SHP77 treated with DMSO at 0.1 percent for 48 hours (cell line): ENCODE measurements at regions not wholly inside any gene's neighbourhood (a gene's known extent, or its start where the extent isn't known, plus 50 kb on each side); places are given as distances from the start of the nearest gene placed in this dataset.
A peak's percentile ranks its signal among the peaks of the same experiment; 100 is the strongest.

Experiments
- DNase-seq: peaks from one replicate; lab custom pipeline; 2025; lab: John Stamatoyannopoulos, UW

DNA sequence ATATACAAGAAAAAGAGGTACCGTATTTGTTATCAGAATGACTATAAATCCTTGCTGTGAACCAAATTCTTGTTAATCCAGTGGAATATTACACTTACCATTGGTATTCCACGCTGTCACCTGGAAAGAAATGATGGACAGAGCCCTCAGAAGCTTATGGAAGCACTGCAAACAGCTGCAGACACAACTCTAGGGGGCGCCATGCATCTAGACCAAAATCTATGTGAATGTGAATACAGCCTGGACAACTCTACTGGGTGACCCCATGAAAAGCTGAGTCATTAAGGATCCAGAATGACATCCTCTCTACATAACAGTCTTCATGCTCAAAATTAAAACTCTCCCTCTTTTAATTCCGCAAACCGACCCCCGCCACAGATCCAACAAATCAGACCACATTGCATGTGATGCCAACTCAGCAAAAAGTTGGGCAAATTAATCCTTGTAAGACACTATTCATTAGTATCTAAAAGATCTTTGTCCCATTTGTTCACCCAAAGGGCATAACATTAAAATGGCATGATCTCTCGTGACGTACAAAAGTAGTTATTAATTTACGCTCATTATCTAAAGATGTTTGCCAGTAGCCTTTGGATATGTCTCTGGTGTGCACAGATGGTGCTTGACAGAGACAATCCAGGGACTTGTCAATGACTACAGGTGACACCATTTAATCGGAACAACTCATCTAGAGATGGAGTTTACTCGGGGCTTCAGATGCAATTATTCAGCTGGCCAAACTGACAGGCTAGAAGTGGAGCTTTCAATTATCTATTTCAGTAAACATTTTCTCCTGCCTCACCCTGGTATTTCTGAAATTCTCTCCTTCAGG is 552.7 kb upstream of the PSMD7 start:
- no peak for DNase-seq

- no peak for DNase-seq
Measured at GRCh38 chr16:73739049-73739769, 557.4 kb upstream of the PSMD7 start.

GRCh38 chr16:73738266-73738665 is 558.3 kb upstream of the PSMD7 start:
- no peak for DNase-seq

GRCh38 chr16:73737637-73738036 is 559.0 kb upstream of the PSMD7 start:
- no peak for DNase-seq

- no peak for DNase-seq
Measured at GRCh38 chr16:73735954-73736353, 560.7 kb upstream of the PSMD7 start.

- DNase-seq = no peak
Measured at GRCh38 chr16:73735018-73735417, 561.6 kb upstream of the PSMD7 start.

DNA sequence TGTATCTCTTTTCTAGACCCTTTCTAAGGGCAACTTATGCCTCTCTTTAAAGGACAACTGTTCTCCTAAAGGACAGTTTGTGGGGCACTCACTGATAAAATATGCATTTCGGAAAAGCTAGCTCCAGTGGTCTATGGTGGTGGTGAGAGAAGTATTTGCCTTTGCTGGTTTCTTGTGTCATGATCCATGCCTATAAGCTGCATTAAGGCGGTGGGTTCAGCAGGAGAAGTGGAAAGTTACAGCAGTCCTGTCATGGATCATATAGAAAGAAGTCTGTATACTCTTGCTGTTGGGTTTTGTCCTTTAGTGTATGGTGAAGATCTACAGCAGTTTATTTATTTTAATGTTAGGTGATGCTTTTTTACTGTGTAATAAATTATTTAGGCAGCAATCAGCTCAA is 563.9 kb upstream of the PSMD7 start:
- DNase-seq = no peak

DNA sequence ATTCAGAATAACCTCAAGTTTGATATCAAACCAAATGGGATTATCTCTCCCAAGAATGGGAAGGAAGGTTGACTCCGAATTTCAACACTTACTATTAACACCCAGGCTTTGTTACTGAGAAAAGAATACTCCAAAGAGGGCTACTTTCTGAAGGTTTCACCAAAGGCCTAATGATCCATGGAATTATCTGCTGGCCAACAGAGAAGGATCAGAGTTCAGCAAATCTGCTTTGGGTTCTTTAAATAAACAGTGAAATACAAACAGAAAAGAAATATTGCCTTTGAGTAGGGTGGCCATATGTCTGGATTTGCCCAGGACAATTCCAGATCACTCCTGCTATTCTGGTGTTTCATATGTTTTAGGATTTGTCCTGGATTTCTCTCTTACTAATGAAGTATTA is 564.5 kb upstream of the PSMD7 start:
- DNase-seq = no peak

- no peak for DNase-seq
Measured at GRCh38 chr16:73730481-73731090, 566.0 kb upstream of the PSMD7 start.

DNA sequence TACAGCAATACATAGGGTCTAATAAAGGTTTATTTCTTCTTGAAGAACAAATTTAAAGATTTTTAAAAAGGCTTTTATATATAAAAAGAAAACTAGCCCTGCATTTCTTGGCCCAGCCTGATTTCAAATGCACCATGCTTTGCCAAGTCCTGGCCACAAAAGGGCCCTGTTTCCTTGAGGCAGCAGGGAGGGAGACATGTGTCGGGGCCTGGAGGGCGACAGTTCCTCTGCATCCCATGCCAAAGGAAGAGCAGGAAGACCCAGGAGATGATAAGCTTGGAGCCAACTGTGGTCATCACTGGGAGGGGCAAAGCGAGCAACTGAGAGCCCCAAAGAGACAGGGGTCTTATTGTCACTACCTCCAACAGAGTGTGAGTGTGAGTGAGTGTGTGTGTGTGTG is 571.5 kb upstream of the PSMD7 start:
- no peak for DNase-seq

DNA sequence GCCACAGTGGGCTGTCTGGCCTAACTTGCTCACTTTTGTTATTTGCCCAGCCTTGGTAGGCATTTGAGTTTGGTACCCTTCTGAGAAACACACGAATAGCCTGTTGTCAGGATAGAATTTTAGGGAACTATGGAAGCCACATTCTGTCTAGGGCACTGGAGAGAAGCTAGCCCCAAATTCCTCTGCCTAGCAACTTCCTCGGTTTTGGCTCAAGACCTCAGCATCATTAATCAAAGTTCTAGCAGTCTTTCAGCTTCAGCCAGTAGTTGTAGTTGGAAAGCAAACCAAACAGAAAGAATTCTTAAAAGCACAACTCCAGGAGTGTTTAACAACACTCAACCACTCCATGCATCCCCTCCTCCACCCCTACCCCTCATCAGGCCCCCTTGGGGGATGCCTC is 572.1 kb upstream of the PSMD7 start:
- DNase-seq = no peak

GRCh38 chr16:73717266-73717974 is 579.2 kb upstream of the PSMD7 start:
- no peak for DNase-seq

- no peak for DNase-seq
Measured at GRCh38 chr16:73714976-73715375, 581.6 kb upstream of the PSMD7 start.

- peak; percentile 31 for DNase-seq
Measured at GRCh38 chr16:73713778-73714495, 582.7 kb upstream of the PSMD7 start.

DNA sequence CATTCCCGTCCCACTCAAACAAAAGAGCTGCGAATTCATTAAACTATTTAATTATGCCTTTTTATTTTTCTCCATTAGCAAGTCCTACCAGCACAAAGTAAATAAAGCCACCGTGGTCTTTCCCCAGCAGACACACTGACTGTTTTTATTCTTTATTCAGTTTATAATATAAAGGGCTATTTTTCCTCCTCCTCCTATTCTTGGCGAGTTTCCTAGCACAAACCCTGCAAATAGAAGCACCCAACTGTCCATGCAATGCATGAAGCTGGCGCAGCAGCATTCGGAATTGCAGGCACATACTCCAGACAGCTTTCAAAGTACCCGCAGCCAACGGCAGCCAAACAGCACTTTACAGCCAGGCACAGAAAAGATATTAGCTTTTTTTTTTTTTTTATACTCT is 583.4 kb upstream of the PSMD7 start:
- DNase-seq = no peak

- no peak for DNase-seq
Measured at GRCh38 chr16:73711406-73712080, 585.1 kb upstream of the PSMD7 start.

- DNase-seq = no peak
Measured at GRCh38 chr16:73710526-73710925, 586.1 kb upstream of the PSMD7 start.

DNA sequence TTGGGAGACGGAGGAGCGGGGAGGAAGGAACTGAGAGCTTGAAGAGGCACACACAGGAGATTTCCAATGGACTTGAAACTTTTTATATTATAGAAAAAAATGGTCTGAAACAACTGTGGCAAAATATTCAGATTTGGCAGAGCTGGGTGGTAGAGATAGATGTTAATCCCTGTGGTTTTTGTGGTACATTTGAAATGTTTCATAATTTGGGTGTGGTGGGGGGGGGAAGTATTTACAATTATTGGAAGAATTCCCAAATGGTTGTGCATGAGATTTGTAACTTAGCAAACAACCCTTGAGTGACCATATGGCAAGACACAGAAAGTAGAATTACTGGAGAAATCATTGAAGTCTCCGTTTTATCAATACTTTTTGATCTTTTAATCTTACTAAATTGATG is 588.8 kb upstream of the PSMD7 start:
- no peak for DNase-seq

- no peak for DNase-seq
Measured at GRCh38 chr16:73703891-73704290, 592.7 kb upstream of the PSMD7 start.

- no peak for DNase-seq
Measured at GRCh38 chr16:73697336-73697735, 599.3 kb upstream of the PSMD7 start.

GRCh38 chr16:73692861-73693260 is 603.8 kb upstream of the PSMD7 start:
- DNase-seq = no peak
